ENCODE measurements at regions not wholly inside any gene's neighbourhood (a gene's known extent, or its start where the extent isn't known, plus 50 kb on each side); places are given as distances from the start of the nearest gene placed in this dataset.

- Histone ChIP-seq H3K18ac (ENCODE audit: insufficient read length, low read depth, low read length) (no peak overlapping the region), H2BK20ac (ENCODE audit: low read depth, low read length, poor library complexity, severe bottlenecking) (no peak overlapping the region), H3K9ac (ENCODE audit: extremely low read depth, insufficient read length, low read length) (no peak overlapping the region), H4K20me1 (ENCODE audit: control insufficient read depth, insufficient read depth, insufficient read length) (no peaks in the 10 kb centered on the region), H3K23ac (ENCODE audit: insufficient read length, low read depth, low read length) (no peak overlapping the region), H3K9me3 (ENCODE audit: control insufficient read depth, low read depth, low read length) (no peaks in the 10 kb centered on the region), H2AFZ (ENCODE audit: low read length) (no peak overlapping the region), H3K27ac (ENCODE audit: insufficient read length, low read depth, low read length) (no peak overlapping the region), H2BK15ac (ENCODE audit: low read depth, low read length) (no peak overlapping the region), H4K5ac (ENCODE audit: insufficient read length, low read depth, low read length) (no peak overlapping the region), H3K79me1 (ENCODE audit: insufficient read depth, low read depth, low read length, poor library complexity, severe bottlenecking) (no peaks in the 10 kb centered on the region), H3K14ac (ENCODE audit: insufficient read depth, low read length) (no peak overlapping the region), H3K4me2 (ENCODE audit: insufficient read depth, insufficient read length, low read length) (no peak overlapping the region), H2BK120ac (ENCODE audit: low read depth, low read length, poor library complexity, severe bottlenecking) (no peak overlapping the region), H2BK5ac (ENCODE audit: insufficient read length, low read length) (no peak overlapping the region), H3K23me2 (ENCODE audit: insufficient read length, low read depth, low read length, poor library complexity, severe bottlenecking) (no peaks in the 10 kb centered on the region), H3T11ph (ENCODE audit: low read length) (no peak overlapping the region), H4K8ac (replicated peaks; ENCODE audit: insufficient read length, low read depth, low read length) (no peak overlapping the region), H3K79me2 (ENCODE audit: insufficient read depth, low read length) (no peaks in the 10 kb centered on the region), H3K4me1 (ENCODE audit: insufficient read depth, low read length) (no peaks in the 10 kb centered on the region), H3K56ac (ENCODE audit: insufficient read length, low read depth, low read length) (no peak overlapping the region), H3K4ac (ENCODE audit: low read depth, low read length) (no peak overlapping the region), H4K91ac (ENCODE audit: insufficient read length, low read depth, low read length) (no peak overlapping the region), H3K27me3 (ENCODE audit: insufficient read depth, low read length) (no peaks in the 10 kb centered on the region), H2AK5ac (ENCODE audit: insufficient read length, low read length) (no peak overlapping the region), H2BK12ac (ENCODE audit: insufficient read length, low read depth, low read length) (no peak overlapping the region)
- peaks cover 0 to 4% (median 3%) of the 10 kb centered on the region in 3 experiments; a peak in 2 of 7 replicates for H3K36me3 Mint-ChIP-seq (ENCODE audit: insufficient read depth in 1 of 3, low read depth in 3 of 3)
- H3K4me3 Mint-ChIP-seq = no peak overlapping the region
- H3K27me3 Mint-ChIP-seq (ENCODE audit: low read depth) = no peaks in the 10 kb centered on the region
- peaks cover 15 to 17% of the 10 kb centered on the region in 2 experiments for H3K4me1 Mint-ChIP-seq
- H3K9me3 Mint-ChIP-seq = peaks cover 0 to 3% of the 10 kb centered on the region in 2 experiments; a peak in 1 of 5 replicates
- no peak for DNase-seq
- no peak overlapping the region for H3K27ac Mint-ChIP-seq
- WGBS (ENCODE audit: extremely low coverage, insufficient read length, low lambda C conversion rate) = no CpG with 5 or more reads among the region's 1 CpG
- TF ChIP-seq, protein P1, sequence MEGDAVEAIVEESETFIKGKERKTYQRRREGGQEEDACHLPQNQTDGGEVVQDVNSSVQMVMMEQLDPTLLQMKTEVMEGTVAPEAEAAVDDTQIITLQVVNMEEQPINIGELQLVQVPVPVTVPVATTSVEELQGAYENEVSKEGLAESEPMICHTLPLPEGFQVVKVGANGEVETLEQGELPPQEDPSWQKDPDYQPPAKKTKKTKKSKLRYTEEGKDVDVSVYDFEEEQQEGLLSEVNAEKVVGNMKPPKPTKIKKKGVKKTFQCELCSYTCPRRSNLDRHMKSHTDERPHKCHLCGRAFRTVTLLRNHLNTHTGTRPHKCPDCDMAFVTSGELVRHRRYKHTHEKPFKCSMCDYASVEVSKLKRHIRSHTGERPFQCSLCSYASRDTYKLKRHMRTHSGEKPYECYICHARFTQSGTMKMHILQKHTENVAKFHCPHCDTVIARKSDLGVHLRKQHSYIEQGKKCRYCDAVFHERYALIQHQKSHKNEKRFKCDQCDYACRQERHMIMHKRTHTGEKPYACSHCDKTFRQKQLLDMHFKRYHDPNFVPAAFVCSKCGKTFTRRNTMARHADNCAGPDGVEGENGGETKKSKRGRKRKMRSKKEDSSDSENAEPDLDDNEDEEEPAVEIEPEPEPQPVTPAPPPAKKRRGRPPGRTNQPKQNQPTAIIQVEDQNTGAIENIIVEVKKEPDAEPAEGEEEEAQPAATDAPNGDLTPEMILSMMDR (conservative IDR thresholded peaks at IDR 0.05) = no peak
Observed at GRCh38 chr15:81940467-81941451, 105.1 kb downstream of the MEX3B start.

Measured in H9 (cell line).